CD4-positive, alpha-beta T cell treated with Interleukin-4 for 4 hours (primary cell): ENCODE measurements at regions not wholly inside any gene's neighbourhood (a gene's known extent, or its start where the extent isn't known, plus 50 kb on each side); places are given as distances from the start of the nearest gene placed in this dataset.

Experiments
- DNase-seq: peaks from one replicate; pipeline ENCODE4 v3.0.0-alpha.2; 2020

DNA sequence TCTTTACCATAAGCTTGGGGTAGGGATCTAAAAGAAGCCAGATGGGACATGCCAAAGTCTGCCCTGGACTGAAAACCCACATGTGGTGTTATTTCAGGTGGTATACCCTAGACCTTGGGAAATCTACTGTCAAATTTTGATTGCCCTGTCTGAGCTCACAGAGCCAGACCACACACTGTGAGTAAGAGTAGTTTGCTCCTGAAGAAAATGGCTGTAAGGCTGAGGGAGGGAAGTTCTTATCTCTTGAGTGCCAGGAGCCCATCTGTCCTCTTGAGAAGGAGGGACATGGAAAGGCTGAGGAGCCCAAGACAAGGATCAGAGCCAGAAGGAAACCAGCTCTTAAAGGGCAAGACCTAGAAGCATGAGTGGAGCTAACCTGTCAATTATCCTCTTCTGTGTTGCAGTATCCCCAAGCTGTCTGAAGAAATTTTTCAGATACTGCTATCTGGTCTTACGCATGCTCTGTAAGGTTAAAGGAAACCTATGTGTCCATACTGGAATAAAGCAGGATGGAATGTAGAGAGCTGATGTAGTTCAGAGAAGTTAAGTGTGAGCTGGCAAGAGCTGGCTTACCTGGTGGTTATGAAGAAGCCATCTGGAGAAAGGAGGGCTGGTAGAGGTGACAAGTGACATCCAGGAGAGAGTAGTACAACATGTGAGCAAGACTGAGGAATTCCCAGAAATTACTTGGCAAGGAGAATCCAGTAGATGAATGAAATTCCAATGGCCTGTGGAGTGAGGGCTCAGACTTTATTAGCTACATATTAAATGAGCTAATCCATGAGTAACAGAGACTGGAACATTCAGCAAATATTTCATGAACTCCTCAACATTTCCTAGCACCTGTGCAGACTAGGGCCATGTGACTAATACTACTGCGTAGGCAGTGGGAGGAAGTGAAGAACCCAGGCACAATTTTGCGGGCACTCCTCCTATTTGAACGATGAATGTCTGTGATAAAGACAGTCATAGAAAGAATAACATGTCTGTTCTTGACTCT, 389.1 kb upstream of the KIF2A start:
- DNase-seq = no peak

DNA sequence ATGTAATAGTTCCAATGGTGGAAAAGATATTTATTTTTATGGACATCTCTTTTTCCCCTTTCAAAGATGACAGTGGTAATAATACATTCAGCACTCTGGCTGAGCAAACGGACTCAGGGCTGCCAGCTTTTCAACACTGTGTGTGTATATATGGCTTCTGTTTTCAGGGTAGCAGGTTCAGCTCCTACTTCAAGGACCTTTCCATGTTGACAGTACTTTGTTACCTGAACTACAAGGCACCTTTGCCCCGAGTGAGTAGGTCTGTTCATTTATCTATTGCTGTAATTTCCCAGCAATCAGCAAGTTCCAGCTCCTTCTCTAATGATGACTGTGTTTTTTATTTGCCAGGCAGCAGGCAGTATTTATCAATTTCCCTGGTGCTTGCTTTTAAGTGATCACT, 387.4 kb upstream of the KIF2A start:
- DNase-seq = no peak

DNA sequence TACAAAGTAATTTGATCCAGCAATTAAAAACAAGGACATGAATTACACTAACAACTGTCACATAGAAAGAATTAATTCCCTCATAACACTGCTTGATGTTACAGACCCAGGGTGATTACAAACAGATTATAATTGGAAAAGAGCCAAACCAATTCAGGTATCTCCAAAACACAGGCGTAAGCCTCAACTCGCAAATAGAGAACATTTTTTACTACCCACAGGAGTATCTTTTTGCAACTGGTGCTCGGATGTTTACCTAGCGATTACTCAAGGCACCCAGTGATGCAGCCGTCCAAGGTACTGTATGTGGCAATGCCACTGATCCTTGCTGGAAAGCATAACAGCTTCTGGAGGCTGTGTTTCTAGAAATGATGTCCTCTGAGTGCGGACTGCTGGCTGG, 386.1 kb upstream of the KIF2A start:
- DNase-seq = no peak

DNA sequence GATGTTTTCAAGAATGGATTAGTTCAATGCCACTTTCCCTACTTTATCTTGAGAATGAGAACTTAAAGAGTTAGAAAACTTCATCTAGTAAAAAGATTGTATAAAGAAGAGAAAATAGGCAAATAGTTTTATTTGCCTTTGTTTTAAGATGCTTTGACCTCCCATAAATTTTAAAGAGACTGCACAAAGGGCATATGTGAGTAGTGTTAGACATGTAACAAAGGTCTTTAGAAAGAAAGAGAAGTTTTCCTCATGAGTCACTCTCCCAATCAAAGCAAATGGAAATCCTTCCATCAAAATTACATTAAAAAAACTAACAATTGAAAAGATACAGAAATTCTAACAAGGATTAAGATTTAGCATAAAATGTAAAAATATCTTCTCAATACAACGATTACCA, 381.8 kb upstream of the KIF2A start:
- no peak for DNase-seq

DNA sequence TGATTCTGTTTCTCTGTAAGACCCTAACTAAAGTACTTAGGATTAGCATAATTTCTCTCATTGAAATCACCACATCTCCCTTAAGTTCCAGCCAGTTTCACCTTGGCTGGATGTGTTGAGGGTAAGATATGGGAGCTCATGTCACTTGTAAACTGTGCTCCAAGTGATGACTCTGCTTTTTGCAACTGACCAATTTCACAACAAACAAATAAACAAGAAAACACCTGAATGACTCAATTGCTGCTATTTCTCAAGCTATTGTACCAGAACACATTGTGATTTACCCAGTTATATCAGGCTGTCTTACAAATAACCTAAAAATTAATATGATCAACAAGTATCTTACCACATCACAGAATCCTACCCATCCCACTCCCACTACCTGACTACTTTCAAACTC, 379.1 kb upstream of the KIF2A start:
- DNase-seq = no peak

DNA sequence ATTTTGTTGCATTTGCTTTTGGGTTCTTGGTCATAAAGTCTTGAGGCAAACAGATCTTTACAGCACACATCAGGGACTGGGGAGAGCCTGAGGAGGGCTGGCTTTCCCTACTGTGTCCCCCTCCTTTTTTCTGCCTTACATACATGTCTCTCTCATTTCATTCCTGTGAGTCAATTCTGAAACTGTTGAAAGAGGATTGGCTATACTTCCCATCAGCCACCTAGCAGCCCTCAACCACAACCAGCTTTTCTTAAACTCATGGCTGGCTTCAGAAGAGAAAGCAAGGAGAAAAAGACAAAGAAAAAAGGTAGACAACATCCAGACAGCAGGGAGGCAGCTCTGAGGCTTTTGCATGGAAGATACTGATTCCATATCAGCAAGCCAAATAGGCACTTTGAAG, 374.8 kb upstream of the KIF2A start:
- DNase-seq = no peak

DNA sequence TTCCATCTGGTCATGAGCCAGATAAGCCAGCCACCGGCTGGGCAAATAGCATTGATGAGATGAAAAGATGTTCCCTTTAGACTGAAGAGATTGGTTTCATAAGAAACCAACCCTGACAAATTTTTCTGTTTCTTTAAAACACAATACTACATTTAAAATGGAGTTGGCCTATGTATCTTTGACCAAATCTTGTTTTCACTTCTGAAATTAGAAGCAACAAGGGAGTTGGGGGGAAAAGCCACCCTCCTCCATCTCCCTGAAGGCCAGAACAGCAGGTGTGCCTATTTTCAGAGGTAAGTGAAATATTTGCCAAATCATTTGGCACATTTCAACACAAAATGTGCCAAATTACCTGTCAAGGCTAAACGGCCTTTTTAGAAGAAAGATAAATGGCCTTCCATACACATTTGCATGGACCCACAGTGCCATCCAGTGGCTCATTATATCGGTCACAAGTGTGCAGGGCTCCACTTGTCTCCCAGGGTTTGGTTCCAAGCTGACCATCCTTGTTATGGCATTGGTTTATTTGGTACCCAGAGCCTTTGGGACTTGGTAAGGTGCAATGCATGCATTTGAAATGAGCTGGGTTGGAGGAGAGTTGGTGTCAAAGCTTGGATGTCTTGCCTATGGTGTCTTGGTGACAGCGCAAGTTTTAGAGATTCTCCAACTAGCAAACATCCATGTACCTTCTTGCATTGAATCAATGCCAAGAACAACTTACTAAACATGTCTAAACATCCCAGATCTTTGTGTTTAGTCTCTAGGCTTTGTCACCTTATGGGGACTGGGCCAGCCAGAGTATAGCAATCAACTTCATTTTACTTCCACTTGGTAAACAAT, 372.0 kb upstream of the KIF2A start:
- no peak for DNase-seq

DNA sequence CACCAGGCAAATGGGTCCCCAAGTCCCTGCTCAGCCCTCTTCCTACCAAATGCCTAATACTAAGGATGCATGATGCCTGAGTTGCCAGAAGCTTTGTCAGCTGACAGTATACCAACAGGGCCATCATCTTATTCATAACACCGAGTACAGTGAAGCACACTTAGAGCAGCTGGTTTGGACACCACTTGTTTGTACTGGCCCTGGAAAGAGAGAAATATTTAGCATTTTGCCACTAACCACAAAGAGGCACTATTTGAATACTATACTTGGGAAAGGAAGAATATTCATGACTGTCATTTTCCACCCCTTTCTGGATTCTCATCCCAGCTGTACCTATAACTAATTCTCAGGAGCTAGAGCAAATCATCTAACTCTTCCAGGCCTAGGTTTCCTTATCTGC, 364.4 kb upstream of the KIF2A start:
- DNase-seq = no peak

DNA sequence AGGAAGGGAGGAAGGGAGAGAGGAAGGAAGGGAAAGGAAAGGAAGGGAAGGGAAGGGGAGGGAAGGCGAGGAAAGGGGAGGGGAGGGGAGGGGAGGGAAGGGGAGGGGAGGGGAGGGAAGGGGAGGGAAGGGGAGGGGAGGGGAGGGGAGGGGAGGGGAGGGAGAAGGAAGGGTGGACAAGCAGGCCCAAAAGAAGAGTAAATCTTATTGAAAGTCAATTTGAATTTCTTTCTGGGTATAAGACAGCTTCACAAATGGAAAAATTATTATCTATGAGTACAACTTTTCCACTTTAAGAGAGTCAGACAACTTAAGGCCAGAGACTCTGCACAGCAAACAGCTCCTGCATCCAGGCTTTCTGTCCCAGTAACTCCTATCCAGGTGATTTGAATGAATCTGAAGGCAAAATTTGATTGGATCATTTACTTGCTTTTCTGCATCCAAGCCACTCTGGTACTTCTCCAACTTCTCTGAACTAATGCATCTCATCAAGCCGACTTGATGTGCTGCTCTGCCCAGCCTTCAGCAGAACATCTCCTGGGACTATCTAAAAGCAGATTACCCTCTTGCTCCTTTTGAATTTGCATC, 363.4 kb upstream of the KIF2A start:
- DNase-seq = no peak

DNA sequence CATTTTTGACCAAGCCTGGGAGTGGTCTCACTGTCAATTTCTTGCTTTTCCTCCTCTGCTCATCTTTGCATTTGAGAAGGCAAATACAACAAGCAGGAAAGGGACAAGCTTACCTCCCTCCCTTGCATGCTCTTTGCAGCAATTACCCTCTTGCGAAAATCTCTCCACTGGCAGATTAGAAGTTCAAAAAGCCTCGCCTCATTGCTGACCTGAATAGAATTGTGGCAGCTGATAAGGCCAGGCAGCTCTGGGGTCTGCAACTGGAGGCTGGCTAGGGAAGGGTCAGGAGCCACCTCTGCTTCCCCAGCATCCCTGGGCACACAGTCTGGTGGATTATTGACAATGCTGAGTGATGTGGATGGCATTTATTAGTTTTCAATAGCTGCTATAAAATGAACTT, 362.3 kb upstream of the KIF2A start:
- no peak for DNase-seq

DNA sequence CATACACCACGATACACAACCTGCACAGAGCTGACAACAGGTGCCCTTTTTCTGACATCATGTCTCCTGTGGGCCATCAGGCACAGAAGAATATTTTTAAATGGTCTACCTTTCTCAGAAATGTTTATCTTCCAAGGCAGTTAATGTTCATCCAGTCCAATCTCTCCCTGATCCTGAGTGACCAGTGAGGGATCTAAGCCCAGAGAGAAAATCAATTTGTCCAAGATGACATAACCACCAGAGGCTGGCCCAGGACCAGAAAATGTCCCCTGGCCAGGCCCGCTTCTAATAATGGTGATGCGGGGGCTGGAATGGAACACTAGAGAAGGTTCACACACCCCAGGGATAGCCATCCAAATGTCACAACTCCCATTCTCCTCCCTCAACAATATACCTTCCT, 357.9 kb upstream of the KIF2A start:
- no peak for DNase-seq

DNA sequence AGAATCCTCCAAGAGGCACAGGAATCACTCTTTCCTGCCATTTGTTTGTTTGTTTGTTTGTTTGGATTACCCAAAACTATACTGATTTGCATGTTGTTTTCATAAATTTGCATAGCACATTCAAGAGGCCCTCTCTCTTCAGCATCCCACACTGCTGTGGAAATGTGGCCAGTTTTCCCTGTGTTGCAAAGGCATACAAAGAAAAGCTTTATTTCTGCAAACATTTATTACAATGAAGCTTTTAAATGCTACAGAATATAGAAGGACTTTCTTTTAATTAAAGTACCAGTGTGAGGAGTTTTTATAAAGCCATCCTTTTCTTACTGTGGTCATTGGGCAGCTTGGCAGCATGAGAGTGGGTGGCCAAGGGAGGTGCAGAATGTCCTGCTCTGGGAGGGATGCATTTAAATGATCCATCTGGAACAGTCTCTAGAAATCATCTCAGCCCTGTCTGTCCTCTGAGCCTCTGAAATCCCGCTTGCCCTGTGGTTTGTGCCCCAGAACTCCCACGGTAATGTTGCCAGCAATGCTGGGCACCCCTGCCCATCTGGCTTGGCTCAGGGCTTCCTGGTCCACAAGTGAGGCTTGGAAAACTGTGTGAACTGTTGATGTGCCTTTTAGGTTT, 356.8 kb upstream of the KIF2A start:
- DNase-seq = no peak

DNA sequence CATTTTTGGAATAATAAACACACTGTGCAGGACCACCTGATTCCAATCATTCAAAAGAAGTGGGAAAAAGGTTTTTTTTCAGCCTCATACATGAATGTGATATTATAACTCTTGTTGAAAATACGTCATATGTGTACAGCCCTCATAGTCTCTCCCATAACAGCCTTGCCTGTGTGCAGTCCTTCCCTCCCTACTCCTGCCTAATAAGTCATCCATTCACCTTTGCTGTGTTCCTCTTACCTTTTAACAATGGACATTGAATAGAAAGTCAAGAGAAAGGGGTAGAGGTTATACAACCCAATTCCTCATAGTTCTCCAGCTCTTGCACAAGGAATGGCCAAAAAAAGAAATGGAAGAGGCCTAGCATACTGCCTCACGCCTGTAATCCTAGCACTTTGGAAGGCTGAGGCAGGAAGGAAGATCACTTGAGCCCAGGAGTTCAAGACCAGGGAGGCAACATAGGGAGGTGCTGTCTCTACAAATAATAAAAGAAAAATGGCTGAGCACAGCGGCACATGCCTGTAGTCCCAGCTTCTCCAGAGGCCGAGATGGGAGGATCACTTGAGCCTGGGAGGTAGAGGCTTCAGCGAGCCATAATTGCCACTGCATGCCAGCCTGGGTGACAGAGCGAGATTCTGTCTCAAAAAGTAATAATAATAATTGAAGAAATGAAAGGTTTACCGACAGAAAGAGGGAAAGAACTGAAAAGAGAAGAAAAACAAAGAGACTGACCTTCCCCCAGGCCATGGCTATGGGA, 356.1 kb upstream of the KIF2A start:
- DNase-seq = no peak

DNA sequence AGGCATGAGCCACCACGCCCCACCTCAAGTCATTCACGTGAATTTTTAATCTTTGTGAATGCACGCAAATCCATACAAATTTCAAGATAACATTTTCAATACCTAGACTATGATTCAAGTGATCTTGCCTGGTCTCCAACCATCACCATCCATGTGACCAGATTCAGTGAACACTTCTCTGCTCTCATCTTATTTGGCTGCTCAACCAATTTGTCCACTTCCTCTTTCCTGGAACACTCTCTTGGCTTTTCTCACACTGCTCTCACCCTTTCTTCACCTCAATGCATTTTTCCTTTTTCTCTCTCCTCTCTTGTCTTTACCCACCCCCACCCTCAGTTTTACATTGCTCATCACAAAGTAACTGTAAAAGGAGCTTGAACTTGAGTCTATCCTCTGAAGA, 354.7 kb upstream of the KIF2A start:
- no peak for DNase-seq

DNA sequence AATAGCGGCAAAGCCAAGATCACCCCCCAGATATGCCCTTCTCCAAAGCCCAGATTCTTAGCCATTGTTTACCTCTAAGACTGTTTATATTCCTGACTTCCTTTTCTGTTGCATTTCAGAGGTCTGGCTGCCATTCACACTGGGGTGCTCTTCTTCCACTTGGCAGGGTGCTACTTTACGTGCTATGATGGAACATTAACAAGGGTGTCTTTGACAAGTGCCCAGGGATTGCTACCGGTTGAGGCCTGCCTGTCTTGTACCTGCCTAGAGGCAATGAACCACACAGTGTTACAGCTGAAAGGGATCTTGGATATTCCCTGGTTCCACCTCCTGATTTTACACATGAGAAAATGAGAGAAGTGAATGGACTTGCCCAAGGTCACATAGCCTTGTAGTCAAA, 352.1 kb upstream of the KIF2A start:
- no peak for DNase-seq

DNA sequence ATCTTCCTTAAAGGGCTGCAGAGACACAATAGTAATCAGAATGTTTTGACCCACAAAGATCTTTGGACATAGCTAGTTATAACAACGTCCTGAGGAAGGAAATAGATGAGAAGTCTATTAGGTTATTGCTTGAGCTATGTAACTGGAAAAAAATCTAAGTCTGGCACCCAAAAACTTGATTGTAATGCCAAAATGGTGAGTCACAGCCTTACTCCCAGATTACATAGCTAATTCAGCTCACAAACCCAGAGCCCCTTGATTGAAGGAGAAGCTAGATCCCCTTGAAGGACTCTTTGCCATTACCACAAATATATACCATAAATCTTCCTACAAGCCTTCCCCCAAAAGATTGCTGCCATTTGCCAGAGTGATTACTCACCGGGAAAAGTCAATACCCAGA, 341.8 kb upstream of the KIF2A start:
- DNase-seq = no peak

DNA sequence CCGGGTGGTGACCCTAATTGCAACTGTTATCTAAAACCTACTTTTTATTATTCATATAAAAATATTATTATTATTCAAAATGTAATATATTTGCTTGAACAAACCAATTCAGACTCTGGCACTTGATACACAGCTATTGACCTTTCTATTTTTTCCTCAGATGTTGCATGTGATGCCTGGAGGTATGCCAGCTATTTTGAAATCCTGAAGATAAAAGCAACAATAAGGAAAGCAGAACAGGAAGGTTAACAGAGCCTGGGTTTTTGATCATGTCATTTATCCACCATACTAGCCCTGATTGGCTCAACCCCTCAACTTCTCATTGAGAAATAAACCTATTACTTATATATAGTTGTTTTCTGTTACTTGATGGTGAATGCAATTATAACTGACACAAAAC, 340.9 kb upstream of the KIF2A start:
- DNase-seq = no peak

DNA sequence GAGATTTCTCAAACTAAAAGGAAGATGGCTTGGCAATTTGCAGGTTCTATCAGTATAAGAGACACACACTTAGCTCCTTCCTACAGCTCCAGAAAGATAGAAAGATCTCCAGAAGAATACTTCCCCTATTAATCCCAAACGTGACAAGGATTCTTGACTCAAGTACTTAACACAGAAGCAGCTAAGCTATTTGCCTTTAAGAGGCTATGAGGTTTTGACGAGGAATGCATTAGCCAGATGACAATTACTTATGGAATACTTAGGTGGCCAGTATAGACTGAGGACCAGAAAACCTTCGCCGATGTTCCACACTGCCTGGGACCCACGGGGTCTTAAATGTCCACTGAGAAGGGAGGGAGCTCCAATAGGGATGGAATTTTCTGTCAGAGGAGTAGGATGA, 340.5 kb upstream of the KIF2A start:
- no peak for DNase-seq

DNA sequence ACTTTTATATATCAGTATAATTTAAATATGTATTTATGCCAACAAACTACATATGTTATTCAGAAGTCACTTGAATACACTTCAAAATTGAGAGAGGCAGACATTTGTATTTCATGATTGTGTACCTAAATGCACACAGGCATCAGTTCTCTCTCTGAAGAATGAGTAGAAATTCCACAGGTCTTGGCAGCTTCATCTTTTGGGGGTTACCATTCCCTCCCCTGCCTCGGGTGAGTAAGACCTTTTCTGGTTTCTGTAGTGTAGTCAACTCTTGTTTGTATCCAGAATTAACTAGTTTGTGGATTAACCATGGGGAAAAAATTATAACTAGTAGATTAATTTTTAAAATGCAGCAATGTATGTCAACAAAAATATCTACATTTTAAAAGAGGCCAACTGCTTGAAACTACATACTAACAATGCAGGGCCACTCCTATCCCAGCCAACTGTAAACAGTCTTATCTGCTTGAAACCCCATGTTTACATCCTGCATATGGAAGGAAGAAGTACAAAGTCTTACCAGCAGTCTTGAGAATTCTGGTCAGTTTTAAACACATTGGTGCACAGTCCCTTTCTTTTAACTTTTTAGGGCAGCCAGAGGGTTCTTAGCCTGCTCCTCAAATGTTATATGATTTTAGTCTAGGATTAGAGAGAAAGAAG, 339.6 kb upstream of the KIF2A start:
- DNase-seq = no peak

DNA sequence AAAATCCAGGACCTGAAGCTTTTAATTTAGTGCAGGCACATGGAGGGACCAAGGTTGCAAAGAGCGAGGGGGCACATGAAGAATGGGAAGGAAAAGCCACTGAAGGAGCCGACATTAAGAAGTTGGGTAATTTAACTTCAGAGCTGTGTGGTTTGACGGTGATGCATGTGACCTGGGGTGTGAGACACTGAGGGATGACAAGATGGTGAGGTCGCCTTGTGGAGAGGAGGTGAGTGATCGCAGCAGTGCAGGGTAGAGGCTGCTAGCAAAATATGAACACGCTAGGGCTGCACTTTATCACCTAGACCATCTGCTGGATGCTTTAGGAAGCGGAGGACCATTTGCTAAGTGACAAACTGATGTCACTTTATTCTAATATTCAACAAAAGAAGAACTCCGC, 339.0 kb upstream of the KIF2A start:
- no peak for DNase-seq

DNA sequence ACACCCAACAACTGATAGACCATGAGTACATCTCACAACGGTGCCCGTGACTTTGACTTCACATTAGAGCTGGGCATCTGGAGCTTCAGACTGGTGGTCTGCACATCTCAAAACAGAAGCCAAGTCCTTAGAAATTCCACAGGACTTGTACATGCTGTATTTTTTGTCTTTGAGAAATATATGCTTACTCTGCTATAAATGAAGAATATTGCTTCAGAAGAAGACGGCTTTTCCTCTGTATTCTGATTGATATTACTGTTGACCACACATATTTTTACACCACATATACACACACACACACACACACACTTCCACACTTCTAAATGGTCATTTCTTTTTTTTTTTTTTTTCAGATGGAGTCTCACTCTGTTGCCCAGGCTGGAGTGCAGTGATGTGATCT, 338.3 kb upstream of the KIF2A start:
- DNase-seq = no peak

DNA sequence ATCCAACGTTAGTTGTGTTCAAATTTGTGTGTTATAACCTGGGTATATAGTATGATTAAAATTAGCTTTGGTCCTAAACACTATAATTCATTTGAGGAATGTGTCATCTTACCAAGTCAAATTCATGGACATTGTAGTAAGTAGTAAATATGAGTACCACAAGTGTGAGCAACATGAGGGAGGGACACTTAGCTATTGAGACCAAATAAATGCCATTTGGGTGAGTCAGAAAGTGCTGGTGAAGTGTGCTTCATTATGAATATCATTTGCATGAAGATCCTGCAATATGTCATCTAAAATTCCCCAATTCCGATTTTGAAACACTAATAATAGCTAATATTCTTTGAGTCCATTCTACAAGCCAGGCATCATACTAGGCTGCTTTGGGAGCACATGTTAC, 336.7 kb upstream of the KIF2A start:
- no peak for DNase-seq
